ENCODE measurements at regions not wholly inside any gene's neighbourhood (a gene's known extent, or its start where the extent isn't known, plus 50 kb on each side); places are given as distances from the start of the nearest gene placed in this dataset.

- Histone ChIP-seq H3K36me3 (ENCODE audit: insufficient read depth, low read length) (no peaks in the 10 kb centered on the region), H3K27ac (ENCODE audit: low read depth, low read length) (no peak overlapping the region), H3K9me3 (ENCODE audit: low read depth, low read length) (peaks cover 2% of the 10 kb centered on the region), H3K4me2 (ENCODE audit: insufficient read depth, low read length) (no peak overlapping the region), H3K27me3 (ENCODE audit: insufficient read depth, low read length) (no peaks in the 10 kb centered on the region), H3K79me2 (ENCODE audit: insufficient read depth, low read length) (no peaks in the 10 kb centered on the region), H3K4me3 (ENCODE audit: insufficient read depth, low read length) (no peak overlapping the region), H2AFZ (ENCODE audit: low read length) (no peak overlapping the region), H4K20me1 (ENCODE audit: insufficient read depth, low read length) (no peaks in the 10 kb centered on the region), H3K4me1 (ENCODE audit: insufficient read depth, low read length) (no peaks in the 10 kb centered on the region)
- DNase-seq (ENCODE audit: insufficient read length, low spot score, missing footprints) = no peak
- TF ChIP-seq CTCF (IDR thresholded peaks at IDR 0.05; ENCODE audit: extremely low read depth, low read depth, low read length) = no peak
Observed at GRCh38 chr1:4048076-4048475, 148.0 kb upstream of the C1orf174 start.

- no peak overlapping the region for H3K4me2 ChIP-seq (ENCODE audit: insufficient read depth, low read length)
- H3K4me1 ChIP-seq (ENCODE audit: insufficient read depth, low read length) = no peaks in the 10 kb centered on the region
- DNase-seq (ENCODE audit: insufficient read length, low spot score, missing footprints) = no peak
- no peaks in the 10 kb centered on the region for H3K36me3 ChIP-seq (ENCODE audit: insufficient read depth, low read length)
- no peak for TF ChIP-seq CTCF (IDR thresholded peaks at IDR 0.05; ENCODE audit: extremely low read depth, low read depth, low read length)
- H2AFZ ChIP-seq (ENCODE audit: low read length) = no peak overlapping the region
- H3K27me3 ChIP-seq (ENCODE audit: insufficient read depth, low read length) = no peaks in the 10 kb centered on the region
- H4K20me1 ChIP-seq (ENCODE audit: insufficient read depth, low read length) = no peaks in the 10 kb centered on the region
- no peak overlapping the region for H3K4me3 ChIP-seq (ENCODE audit: insufficient read depth, low read length)
- H3K79me2 ChIP-seq (ENCODE audit: insufficient read depth, low read length) = no peaks in the 10 kb centered on the region
- H3K27ac ChIP-seq (ENCODE audit: low read depth, low read length) = no peak overlapping the region
- peaks cover 2% of the 10 kb centered on the region for H3K9me3 ChIP-seq (ENCODE audit: low read depth, low read length)
Observed at GRCh38 chr1:4048921-4049320, 148.8 kb upstream of the C1orf174 start.

GRCh38 chr1:4050998-4051397 lies 150.9 kb upstream of the C1orf174 start:
- TF ChIP-seq CTCF (IDR thresholded peaks at IDR 0.05; ENCODE audit: extremely low read depth, low read depth, low read length) = no peak
- Histone ChIP-seq H3K4me2 (ENCODE audit: insufficient read depth, low read length) (no peak overlapping the region), H3K27ac (ENCODE audit: low read depth, low read length) (no peak overlapping the region), H3K27me3 (ENCODE audit: insufficient read depth, low read length) (no peaks in the 10 kb centered on the region), H3K4me3 (ENCODE audit: insufficient read depth, low read length) (no peak overlapping the region), H3K79me2 (ENCODE audit: insufficient read depth, low read length) (no peaks in the 10 kb centered on the region), H3K36me3 (ENCODE audit: insufficient read depth, low read length) (no peaks in the 10 kb centered on the region), H3K9me3 (ENCODE audit: low read depth, low read length) (peaks cover 2% of the 10 kb centered on the region), H3K4me1 (ENCODE audit: insufficient read depth, low read length) (no peaks in the 10 kb centered on the region), H4K20me1 (ENCODE audit: insufficient read depth, low read length) (no peaks in the 10 kb centered on the region), H2AFZ (ENCODE audit: low read length) (no peak overlapping the region)
- no peak for DNase-seq (ENCODE audit: insufficient read length, low spot score, missing footprints)

DNA sequence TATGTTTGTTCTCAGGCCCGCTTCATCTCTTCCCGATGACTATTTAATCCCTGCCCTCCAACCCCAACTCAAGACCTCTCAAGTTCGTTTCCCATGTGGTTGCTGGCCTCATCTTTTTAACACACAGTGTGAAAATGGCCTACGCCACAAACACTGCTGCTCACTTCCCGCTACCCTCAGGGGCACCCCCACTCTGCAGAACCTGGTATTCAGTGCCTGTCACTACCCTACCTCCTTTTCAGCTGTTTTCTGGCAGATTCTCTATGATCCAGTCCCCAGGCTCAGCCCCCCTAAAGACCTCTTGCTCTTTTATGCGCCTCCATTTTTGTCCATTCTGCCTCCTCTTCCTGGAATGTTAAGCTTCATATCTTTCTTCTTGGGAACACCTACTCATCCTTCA lies 152.6 kb upstream of the C1orf174 start:
- Histone ChIP-seq H3K4me3 (ENCODE audit: insufficient read depth, low read length) (no peak overlapping the region), H3K4me2 (ENCODE audit: insufficient read depth, low read length) (no peak overlapping the region), H3K27me3 (ENCODE audit: insufficient read depth, low read length) (no peaks in the 10 kb centered on the region), H3K79me2 (ENCODE audit: insufficient read depth, low read length) (no peaks in the 10 kb centered on the region), H3K4me1 (ENCODE audit: insufficient read depth, low read length) (no peaks in the 10 kb centered on the region), H4K20me1 (ENCODE audit: insufficient read depth, low read length) (no peaks in the 10 kb centered on the region), H2AFZ (ENCODE audit: low read length) (no peak overlapping the region), H3K27ac (ENCODE audit: low read depth, low read length) (no peak overlapping the region), H3K36me3 (ENCODE audit: insufficient read depth, low read length) (no peaks in the 10 kb centered on the region), H3K9me3 (ENCODE audit: low read depth, low read length) (peaks cover 2% of the 10 kb centered on the region)
- no peak for DNase-seq (ENCODE audit: insufficient read length, low spot score, missing footprints)
- no peak for TF ChIP-seq CTCF (IDR thresholded peaks at IDR 0.05; ENCODE audit: extremely low read depth, low read depth, low read length)

All from osteoblast (primary cell).